ENCODE measurements at regions not wholly inside any gene's neighbourhood (a gene's known extent, or its start where the extent isn't known, plus 50 kb on each side); places are given as distances from the start of the nearest gene placed in this dataset.

GRCh38 chr12:58557171-58557570 lies 363.1 kb downstream of the LRIG3 start:
- no peak for TF ChIP-seq CTCF (IDR thresholded peaks at IDR 0.05 in 8 of 11, conservative IDR thresholded peaks at IDR 0.05 in 3 of 11)
- TF ChIP-seq POLR2A (IDR thresholded peaks at IDR 0.05) = no peak

All from spleen (tissue), 7 donors.